Middle frontal gyrus (tissue), 1 donor: ENCODE measurements at regions not wholly inside any gene's neighbourhood (a gene's known extent, or its start where the extent isn't known, plus 50 kb on each side); places are given as distances from the start of the nearest gene placed in this dataset.

Experiments used
- DNase-seq: peaks from one replicate; pipeline ENCODE4 v3.0.0-alpha.2; 2015; ENCODE audit warnings: low spot score; ENCODE audit errors: extremely low spot score

DNA sequence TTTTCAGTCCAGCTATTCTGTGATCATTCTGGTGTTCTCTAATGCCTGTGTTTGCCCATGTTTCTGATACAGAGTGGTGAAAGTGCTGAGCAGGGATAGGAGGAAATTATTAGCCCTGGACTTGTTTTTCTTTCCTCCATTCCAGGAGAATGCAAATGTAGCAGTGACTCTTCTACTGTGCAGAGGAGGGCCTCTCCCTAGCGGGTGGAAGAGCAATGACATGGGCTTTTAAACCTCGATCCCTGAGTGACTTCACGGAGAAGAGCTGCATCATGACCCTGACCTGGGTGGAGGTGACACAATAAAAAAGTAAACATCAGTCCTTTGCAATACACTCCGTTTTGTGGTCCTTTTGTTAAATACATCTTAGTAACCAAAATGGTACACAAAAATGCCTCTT lies 68.0 kb upstream of the NETO1 start:
- no peak for DNase-seq

DNA sequence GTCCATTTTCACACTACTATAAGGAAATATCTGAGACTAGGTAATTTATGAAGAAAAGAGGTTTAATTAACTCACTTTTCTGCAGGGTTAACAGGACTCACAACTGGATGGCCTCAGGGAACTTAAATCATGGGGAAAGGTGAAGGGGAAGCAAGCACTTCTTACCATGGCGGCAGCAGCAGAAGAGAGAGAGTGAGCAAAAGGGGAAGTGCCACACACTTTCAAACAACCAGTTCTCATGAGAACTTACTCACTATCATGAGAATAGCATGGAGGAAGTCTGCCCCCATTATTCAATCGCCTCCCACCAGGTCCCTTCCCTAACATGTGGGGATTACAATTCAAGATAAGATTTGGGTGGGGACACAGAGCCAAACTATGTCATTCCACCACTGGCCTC lies 55.1 kb upstream of the NETO1 start:
- no peak for DNase-seq
